K562 (cell line): ENCODE measurements at regions not wholly inside any gene's neighbourhood (a gene's known extent, or its start where the extent isn't known, plus 50 kb on each side); places are given as distances from the start of the nearest gene placed in this dataset.

ENCODE experiments used
- ATAC-seq: fragments of 200-7000 bp; cut with Tn5 transposase; 3 replicates; pipeline ENCODE4 v1.9.1; 2020; ENCODE audit warnings: moderate library complexity
- BruUV-seq: library from RNA; stranded (reverse); fragments of 400-500 nt; replicated peaks from 2 replicates; lab custom pipeline; 2021; lab: Mats Ljungman, UMichigan
- CTCF ChIA-PET: fragments of 300-600 bp; formaldehyde crosslinking; extraction: SDS; loops from one replicate; lab custom pipeline; 2021; ENCODE audit warnings: low intra/inter-chr PET ratio; lab: Yijun Ruan, JAX
- POLR2A ChIA-PET: fragments of 300-600, 350-650 bp; sonication (Branson Sonifier 250); formaldehyde crosslinking; extraction: SDS; loops from one replicate; lab custom pipeline; 2021; ENCODE audit warnings: antibody characterized with exemption, inconsistent platforms; lab: Yijun Ruan, JAX
- DNase-seq, 4 experiments: peaks; one replicate each; pipeline versions ENCODE4 v3.0.0 to v3.0.0-alpha.2; 2011 to 2018; ENCODE audit warnings: low spot score in 3 of 4, mixed read lengths in 3 of 4; ENCODE audit errors: extremely low read depth in 1 of 4
- FAIRE-seq: peaks from 2 replicates; lab custom pipeline; 2011; peaks lifted over from hg19 to GRCh38; lab: Jason Lieb, UNC
- H2AFZ ChIP-seq: 2 replicates; pipeline ENCODE4 v1.6.0; 2011; ENCODE audit warnings: low read depth, low read length, control low read depth, inconsistent platforms
- H3K27ac ChIP-seq: fragments of 200-600 bp; 3 replicates; pipeline ENCODE4 v1.8.0; 2011; ENCODE audit warnings: low read depth, mild to moderate bottlenecking, control low read depth, inconsistent platforms, low read length, moderate library complexity, mixed read lengths; ENCODE audit errors: extremely low read depth
- H3K27me3 ChIP-seq, 2 experiments: fragments of 300-600 bp in 1 of 2; 2 replicates in 1 of 2; 3 replicates in 1 of 2; pipeline versions ENCODE4 v1.6.0 to v1.8.0; 2011; ENCODE audit warnings: inconsistent platforms in 2 of 2, low read length in 2 of 2, mild to moderate bottlenecking in 1 of 2, mixed read lengths in 1 of 2, moderate library complexity in 1 of 2; ENCODE audit not compliant: control insufficient read depth in 2 of 2, insufficient read depth in 2 of 2
- H3K36me3 ChIP-seq: fragments of 300-600 bp; 3 replicates; pipeline ENCODE4 v1.8.0; 2011; ENCODE audit warnings: mild to moderate bottlenecking, low read length, inconsistent platforms; ENCODE audit not compliant: control insufficient read depth, insufficient read depth
- H3K4me1 ChIP-seq, 2 experiments: fragments of 200-600 bp in 1 of 2; replicated peaks in 1 of 2; 2 replicates in 1 of 2; 3 replicates in 1 of 2; pipeline versions ENCODE4 v1.5.1 to v1.8.0; 2011; ENCODE audit warnings: inconsistent platforms in 2 of 2, low read length in 2 of 2, mild to moderate bottlenecking in 1 of 2, mixed read lengths in 1 of 2, moderate library complexity in 1 of 2; ENCODE audit not compliant: control insufficient read depth in 2 of 2, insufficient read depth in 2 of 2
- H3K4me2 ChIP-seq: 2 replicates; pipeline ENCODE4 v1.6.1; 2011; ENCODE audit warnings: low read length, control low read depth, inconsistent platforms, mixed read lengths; ENCODE audit not compliant: insufficient read depth
- H3K4me3 ChIP-seq: fragments of 200-600 bp; sonication (generic), shearing (Covaris generic); 2 replicates; pipeline ENCODE4 v1.5.1; 2016; ENCODE audit warnings: control low read depth, inconsistent platforms
- H3K79me2 ChIP-seq: fragments of 200-600 bp; 3 replicates; pipeline ENCODE4 v1.8.0; 2011; ENCODE audit warnings: low read length, inconsistent platforms; ENCODE audit not compliant: control insufficient read depth, insufficient read depth
- H3K9ac ChIP-seq, 2 experiments: 2 replicates each; pipeline versions ENCODE4 v1.6.0 to v1.6.1; 2011; ENCODE audit warnings: low read depth in 2 of 2, low read length in 2 of 2, control low read depth in 1 of 2, inconsistent platforms in 1 of 2, mild to moderate bottlenecking in 1 of 2, mixed read lengths in 1 of 2; ENCODE audit not compliant: insufficient read depth in 1 of 2
- H3K9me1 ChIP-seq: one replicate; pipeline ENCODE4 v1.6.0; 2011; ENCODE audit warnings: inconsistent platforms, mild to moderate bottlenecking, low read length, moderate library complexity; ENCODE audit not compliant: control insufficient read depth, insufficient read depth
- H3K9me3 ChIP-seq: replicated peaks from 2 replicates; pipeline ENCODE4 v1.5.1; 2011; ENCODE audit warnings: low read depth, low read length, inconsistent platforms; ENCODE audit not compliant: control insufficient read depth, insufficient read depth
- H4K20me1 ChIP-seq: replicated peaks from 2 replicates; pipeline ENCODE4 v1.6.1; 2011; ENCODE audit warnings: low read length, inconsistent platforms, mixed read lengths; ENCODE audit not compliant: control insufficient read depth, insufficient read depth
- BDP1 ChIP-seq: IDR thresholded peaks from 3 replicates; pipeline ENCODE4 v1.6.1; 2011; ENCODE audit not compliant: insufficient read length, insufficient read depth
- FOSL1 ChIP-seq: fragments of 200-800 bp; sonication (Bioruptor generic); conservative IDR thresholded peaks from 2 replicates; pipeline ENCODE4 v1.6.1; 2016; ENCODE audit warnings: missing genetic modification characterization, missing compliant biosample characterization
- GTF2E2 ChIP-seq: fragments of 200-800 bp; sonication (Bioruptor generic); IDR thresholded peaks from 2 replicates; pipeline ENCODE4 v1.6.1; 2016; ENCODE audit warnings: missing genetic modification characterization, missing compliant biosample characterization
- HMG20A ChIP-seq: fragments of 450-650 bp; formaldehyde crosslinking; conservative IDR thresholded peaks from 2 replicates; pipeline ENCODE4 v1.4.0; 2020; ENCODE audit warnings: mild to moderate bottlenecking, mixed read lengths
- NCOA2 ChIP-seq, 2 experiments: fragments of 450-650 bp; IDR thresholded peaks; 2 replicates each; pipeline ENCODE4 v1.6.1; 2018; ENCODE audit warnings: mild to moderate bottlenecking in 2 of 2, moderate library complexity in 1 of 2; ENCODE audit not compliant: partially characterized antibody in 2 of 2
- PURB ChIP-seq: sonication (generic); formaldehyde crosslinking; IDR thresholded peaks from 2 replicates; pipeline ENCODE4 v1.9.0; 2021; ENCODE audit warnings: low read depth, mild to moderate bottlenecking, missing genetic modification reagents
- PYGO2 ChIP-seq: fragments of 450-650 bp; IDR thresholded peaks from 2 replicates; pipeline ENCODE4 v1.6.1; 2016; ENCODE audit warnings: mild to moderate bottlenecking, missing genetic modification characterization, moderate library complexity, missing compliant biosample characterization
- RBM39 ChIP-seq: fragments of 200-400 bp; formaldehyde crosslinking; optimal IDR thresholded peaks from 2 replicates; pipeline ENCODE3; 2018; ENCODE audit warnings: low read depth, low read length
- TOE1 ChIP-seq, 2 experiments: fragments of 450-650 bp in 1 of 2; sonication (generic) in 1 of 2; formaldehyde crosslinking in 1 of 2; IDR thresholded peaks; 2 replicates each; pipeline versions ENCODE4 v1.7.1 to v1.8.0; 2016 to 2022; ENCODE audit warnings: borderline replicate concordance in 2 of 2, mild to moderate bottlenecking in 2 of 2, antibody characterized with exemption in 1 of 2, inconsistent platforms in 1 of 2, low read depth in 1 of 2, missing genetic modification reagents in 1 of 2, moderate library complexity in 1 of 2
- ZBTB40 ChIP-seq, 2 experiments: fragments of 450-650 bp in 1 of 2; sonication (generic) in 1 of 2; formaldehyde crosslinking in 1 of 2; IDR thresholded peaks; 2 replicates each; pipeline versions ENCODE4 v1.7.1 to v1.9.0; 2016 to 2022; ENCODE audit warnings: inconsistent platforms in 1 of 2, mild to moderate bottlenecking in 1 of 2, missing genetic modification reagents in 1 of 2
- WGBS: fragments of 100-300 bp; shearing (Covaris generic); methylation state at CpG from one replicate; pipeline ENCODE4 v1.1.6; 2016; ENCODE audit warnings: low coverage, mixed read lengths; ENCODE audit not compliant: insufficient coverage; ENCODE audit errors: missing lambda C conversion rate; 5-methylcytosine and 5-hydroxymethylcytosine counted together
- in situ Hi-C: fragments of 300-500 bp; cut with MboI; formaldehyde crosslinking; loops from 4 replicates; pipeline ENCODE4 v1.15.0; 2018; ENCODE audit warnings: inconsistent platforms, mixed read lengths
- intact Hi-C: fragments of 100-400 bp; cut with micrococcal nuclease; formaldehyde crosslinking; loops from 2 replicates; pipeline ENCODE4 v1.14.2; 2022
- TF ChIP-seq, protein P1 (sequence below): sonication (generic); formaldehyde crosslinking; IDR thresholded peaks from 2 replicates; pipeline ENCODE4 v1.4.0; 2020; ENCODE audit warnings: mild to moderate bottlenecking, missing genetic modification reagents

DNA sequence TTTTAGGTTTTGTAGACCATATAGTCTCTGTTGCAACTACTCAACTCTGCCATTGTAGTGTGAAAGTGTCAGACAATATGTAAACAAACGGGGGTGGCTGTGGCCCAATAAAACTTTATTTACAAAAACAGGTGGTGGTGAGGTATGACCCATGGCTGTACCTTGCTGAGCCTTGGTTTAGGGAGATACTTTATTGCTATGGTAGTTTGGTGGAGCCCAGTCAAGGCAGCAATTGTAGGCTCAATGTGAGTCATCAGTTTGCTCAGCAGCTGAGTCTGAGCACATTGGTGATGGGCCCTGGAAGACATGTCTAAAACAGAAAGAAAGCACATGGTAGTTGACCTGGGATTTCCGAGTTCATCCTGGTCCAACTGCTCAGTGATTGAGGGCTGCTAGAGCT, 242.5 kb downstream of the REEP3 start:
- Histone ChIP-seq H3K36me3 (no peaks in the 10 kb centered on the region), H3K79me2 (no peaks in the 10 kb centered on the region), H4K20me1 (no peaks in the 10 kb centered on the region), H3K4me2 (no peak overlapping the region), H3K27ac (no peak overlapping the region), H3K9me1 (no peaks in the 10 kb centered on the region), H3K27me3 (0 out of 5 replicates have a peak, but pooled peaks cover 0 to 6% of the 10 kb centered on the region in 2 experiments), H3K4me3 (no peak overlapping the region), H2AFZ (no peak overlapping the region), H3K9me3 (no peaks in the 10 kb centered on the region), H3K9ac (no peak overlapping the region), H3K4me1 (no peaks in the 10 kb centered on the region)
- ChIA-PET POLR2A (interaction anchor here (0.5 kb wide), 1 partner anchor 9 kb away, joined by 3 read pairs; no protein-coding TSS in a partner anchor), CTCF (no interaction called here)
- in situ Hi-C loops: loop anchor here (25.0 kb wide), 1 partner anchor 1651 kb away; no protein-coding TSS in a partner anchor
- 0% methylated on average over 2 of the region's 2 CpGs for WGBS
- BruUV-seq: no TSS peak
- no peak; the same call in 2 of the 3 replicates for ATAC-seq
- no peak for FAIRE-seq
- intact Hi-C loops: no loop called here
- DNase-seq: no peak
- peak; percentile 40 for TF ChIP-seq FOSL1 (tag)
- TF ChIP-seq RBM39: no peak
- TF ChIP-seq PURB: no peak
- peak; percentile 75 for TF ChIP-seq ZBTB40 (IDR thresholded peaks at IDR 0.05)
- TF ChIP-seq ZBTB40 (CRISPR knock-in tag; IDR thresholded peaks at IDR 0.05): no peak
- TF ChIP-seq BDP1: no peak
- TF ChIP-seq, protein P1, sequence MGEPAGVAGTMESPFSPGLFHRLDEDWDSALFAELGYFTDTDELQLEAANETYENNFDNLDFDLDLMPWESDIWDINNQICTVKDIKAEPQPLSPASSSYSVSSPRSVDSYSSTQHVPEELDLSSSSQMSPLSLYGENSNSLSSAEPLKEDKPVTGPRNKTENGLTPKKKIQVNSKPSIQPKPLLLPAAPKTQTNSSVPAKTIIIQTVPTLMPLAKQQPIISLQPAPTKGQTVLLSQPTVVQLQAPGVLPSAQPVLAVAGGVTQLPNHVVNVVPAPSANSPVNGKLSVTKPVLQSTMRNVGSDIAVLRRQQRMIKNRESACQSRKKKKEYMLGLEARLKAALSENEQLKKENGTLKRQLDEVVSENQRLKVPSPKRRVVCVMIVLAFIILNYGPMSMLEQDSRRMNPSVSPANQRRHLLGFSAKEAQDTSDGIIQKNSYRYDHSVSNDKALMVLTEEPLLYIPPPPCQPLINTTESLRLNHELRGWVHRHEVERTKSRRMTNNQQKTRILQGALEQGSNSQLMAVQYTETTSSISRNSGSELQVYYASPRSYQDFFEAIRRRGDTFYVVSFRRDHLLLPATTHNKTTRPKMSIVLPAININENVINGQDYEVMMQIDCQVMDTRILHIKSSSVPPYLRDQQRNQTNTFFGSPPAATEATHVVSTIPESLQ (CRISPR knock-in tag): no peak
- no peak for TF ChIP-seq NCOA2 (IDR thresholded peaks at IDR 0.05; ENCODE audit: partially characterized antibody in 2 of 2)
- no peak for TF ChIP-seq PYGO2
- TF ChIP-seq HMG20A: no peak
- TF ChIP-seq GTF2E2 (tag): no peak
- TF ChIP-seq TOE1 (IDR thresholded peaks at IDR 0.05; ENCODE audit: borderline replicate concordance): no peak
- no peak for TF ChIP-seq TOE1 (CRISPR knock-in tag; IDR thresholded peaks at IDR 0.05; ENCODE audit: borderline replicate concordance, low read depth)
